Activated naive CD8-positive, alpha-beta T cell (primary cell): ENCODE measurements at regions not wholly inside any gene's neighbourhood (a gene's known extent, or its start where the extent isn't known, plus 50 kb on each side); places are given as distances from the start of the nearest gene placed in this dataset.
"Not testable (repeated sequence)": the region's sequence is repeated elsewhere in the genome, so short reads cannot be mapped to it uniquely, and the experiment has no call there.

ENCODE experiments used
- H3K27ac Mint-ChIP-seq: one replicate; pipeline ENCODE4 v1.8.0; 2021; ENCODE audit warnings: mixed read lengths
- H3K27me3 Mint-ChIP-seq: one replicate; pipeline ENCODE4 v1.8.0; 2021; ENCODE audit warnings: mixed read lengths
- H3K36me3 Mint-ChIP-seq: one replicate; pipeline ENCODE4 v1.8.0; 2021; ENCODE audit warnings: mixed read lengths
- H3K4me1 Mint-ChIP-seq: one replicate; pipeline ENCODE4 v1.8.0; 2021; ENCODE audit warnings: low read depth, mixed read lengths
- H3K4me3 Mint-ChIP-seq: one replicate; pipeline ENCODE4 v1.8.0; 2021; ENCODE audit warnings: mild to moderate bottlenecking, mixed read lengths
- H3K9me3 Mint-ChIP-seq: one replicate; pipeline ENCODE4 v1.8.0; 2021; ENCODE audit warnings: low read depth, mixed read lengths

GRCh38 chr4:171432536-171432935 lies 380.7 kb upstream of the GALNTL6 start:
- Mint-ChIP-seq H3K36me3 (no peaks in the 10 kb centered on the region), H3K27ac (no peak overlapping the region), H3K4me1 (no peaks in the 10 kb centered on the region), H3K27me3 (no peaks in the 10 kb centered on the region), H3K4me3 (no peak overlapping the region), H3K9me3 (peaks cover 4% of the 10 kb centered on the region)

DNA sequence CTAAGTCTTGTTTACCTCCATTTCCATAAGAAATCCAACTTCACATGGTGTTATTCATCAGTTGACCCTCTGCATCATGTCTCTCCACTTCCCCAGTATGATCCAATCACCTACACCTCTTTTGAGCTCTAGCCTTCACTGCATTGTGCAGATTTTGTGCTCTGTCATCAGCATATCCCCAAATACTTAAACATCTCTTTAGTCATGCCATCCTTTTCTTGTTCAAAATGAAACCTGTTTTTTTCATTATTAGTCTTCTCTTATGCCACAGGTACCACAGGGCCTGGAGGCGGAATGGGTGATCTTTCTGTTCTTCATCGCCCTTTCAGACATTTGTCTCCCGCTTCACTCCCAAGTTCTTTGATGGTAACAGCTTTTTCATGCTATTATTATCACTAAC lies 382.7 kb upstream of the GALNTL6 start:
- H3K27ac Mint-ChIP-seq: no peak overlapping the region
- no peaks in the 10 kb centered on the region for H3K4me1 Mint-ChIP-seq
- H3K9me3 Mint-ChIP-seq: peaks cover 4% of the 10 kb centered on the region
- H3K36me3 Mint-ChIP-seq: no peaks in the 10 kb centered on the region
- H3K4me3 Mint-ChIP-seq: no peak overlapping the region
- no peaks in the 10 kb centered on the region for H3K27me3 Mint-ChIP-seq

DNA sequence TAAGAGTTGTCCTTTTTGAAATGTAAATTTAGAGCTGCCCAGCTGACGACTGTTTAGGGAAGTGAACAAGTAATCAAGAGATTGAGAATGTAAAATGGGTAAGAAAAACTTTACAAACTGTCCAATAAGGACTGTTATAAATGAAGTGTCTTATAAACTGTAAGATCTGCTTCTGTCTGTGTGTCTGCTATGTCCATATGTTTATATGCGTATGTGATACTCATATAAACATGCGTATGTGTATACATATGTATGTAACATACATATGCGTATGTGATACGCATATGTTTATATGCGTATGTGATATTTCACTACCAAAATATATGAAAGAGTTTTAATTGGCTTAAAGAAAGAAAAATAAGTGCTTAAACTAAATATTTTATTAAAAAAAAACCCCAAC lies 416.0 kb upstream of the GALNTL6 start:
- no peaks in the 10 kb centered on the region for H3K27me3 Mint-ChIP-seq
- no peak overlapping the region for H3K27ac Mint-ChIP-seq
- no peaks in the 10 kb centered on the region for H3K36me3 Mint-ChIP-seq
- H3K4me3 Mint-ChIP-seq: no peak overlapping the region
- H3K9me3 Mint-ChIP-seq: peaks cover 13% of the 10 kb centered on the region
- H3K4me1 Mint-ChIP-seq: no peaks in the 10 kb centered on the region

GRCh38 chr4:171390626-171391025 lies 422.6 kb upstream of the GALNTL6 start:
- no peaks in the 10 kb centered on the region for H3K36me3 Mint-ChIP-seq
- no peaks in the 10 kb centered on the region for H3K4me1 Mint-ChIP-seq
- no peaks in the 10 kb centered on the region for H3K27me3 Mint-ChIP-seq
- no peak overlapping the region for H3K4me3 Mint-ChIP-seq
- no peak overlapping the region for H3K27ac Mint-ChIP-seq
- peaks cover 14% of the 10 kb centered on the region for H3K9me3 Mint-ChIP-seq

DNA sequence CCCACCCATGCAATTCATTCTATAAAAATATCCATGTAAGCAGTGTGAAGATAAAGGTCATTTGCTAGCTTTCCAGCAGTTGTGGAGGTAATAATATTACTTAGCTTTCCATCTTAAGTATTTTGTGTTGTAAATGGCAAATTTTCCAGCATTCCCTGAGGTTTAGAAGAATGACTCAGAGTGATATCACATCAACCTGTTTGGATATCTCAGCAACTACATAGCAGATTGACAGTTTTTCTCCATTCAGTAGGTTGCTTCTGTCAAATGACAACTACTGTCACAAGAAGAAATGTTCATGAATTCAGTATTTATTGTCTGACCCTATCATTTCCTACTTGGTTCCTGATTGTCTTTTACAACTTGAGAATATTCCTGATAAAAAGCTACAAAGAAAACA lies 434.9 kb upstream of the GALNTL6 start:
- Mint-ChIP-seq H3K9me3 (no peaks in the 10 kb centered on the region), H3K4me3 (no peak overlapping the region), H3K27me3 (no peaks in the 10 kb centered on the region), H3K27ac (no peak overlapping the region), H3K4me1 (no peaks in the 10 kb centered on the region), H3K36me3 (no peaks in the 10 kb centered on the region)

GRCh38 chr4:171376724-171377123 lies 436.5 kb upstream of the GALNTL6 start:
- Mint-ChIP-seq H3K9me3 (no peaks in the 10 kb centered on the region), H3K4me3 (no peak overlapping the region), H3K27me3 (no peaks in the 10 kb centered on the region), H3K36me3 (no peaks in the 10 kb centered on the region), H3K4me1 (no peaks in the 10 kb centered on the region), H3K27ac (no peak overlapping the region)

DNA sequence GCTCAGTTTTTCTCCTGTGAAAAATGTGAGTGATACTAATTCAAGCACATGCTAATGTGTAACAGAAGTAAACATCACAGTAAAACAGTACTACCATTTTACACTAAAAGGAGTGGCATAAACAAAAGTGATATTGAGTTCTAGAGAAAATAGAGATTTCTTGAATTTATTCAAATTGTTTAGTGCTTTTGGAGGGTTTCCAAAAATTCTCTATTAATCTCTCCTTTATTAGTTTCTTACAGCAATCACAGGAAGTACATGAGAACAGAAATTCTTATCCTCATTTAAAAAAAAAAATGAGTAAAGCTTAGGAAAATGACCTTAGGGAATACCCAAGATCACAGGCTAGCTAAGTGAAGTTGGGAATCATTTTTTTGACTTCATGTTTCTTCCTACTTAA lies 459.7 kb upstream of the GALNTL6 start:
- Mint-ChIP-seq H3K27ac (no peak overlapping the region), H3K27me3 (no peaks in the 10 kb centered on the region), H3K36me3 (no peaks in the 10 kb centered on the region), H3K9me3 (no peaks in the 10 kb centered on the region), H3K4me3 (no peak overlapping the region), H3K4me1 (no peaks in the 10 kb centered on the region)

GRCh38 chr4:171348090-171348489 lies 465.1 kb upstream of the GALNTL6 start:
- Mint-ChIP-seq H3K9me3 (no peaks in the 10 kb centered on the region), H3K4me1 (no peaks in the 10 kb centered on the region), H3K27me3 (no peaks in the 10 kb centered on the region), H3K27ac (no peak overlapping the region), H3K4me3 (no peak overlapping the region), H3K36me3 (no peaks in the 10 kb centered on the region)

DNA sequence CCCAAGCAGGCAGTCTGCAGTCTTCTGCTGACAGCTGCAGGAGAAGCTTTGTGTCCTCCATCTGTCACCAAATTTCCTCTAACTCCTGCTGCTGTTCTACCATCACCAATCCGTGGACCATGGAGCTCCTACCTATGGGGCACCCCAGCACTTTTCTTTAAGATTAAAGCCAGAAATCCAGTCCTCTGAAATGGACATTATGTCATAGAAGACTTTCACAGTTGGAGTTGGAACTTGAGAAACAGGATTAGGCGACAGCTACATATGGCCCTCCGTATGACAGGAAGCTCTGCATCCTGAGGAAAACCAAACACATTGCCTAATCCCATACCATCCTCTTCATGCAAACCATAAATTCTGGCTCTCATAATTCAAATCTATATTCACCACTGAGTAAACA lies 470.6 kb upstream of the GALNTL6 start:
- Mint-ChIP-seq H3K9me3 (no peaks in the 10 kb centered on the region), H3K27ac (no peak overlapping the region), H3K27me3 (no peaks in the 10 kb centered on the region), H3K4me1 (no peaks in the 10 kb centered on the region), H3K36me3 (no peaks in the 10 kb centered on the region), H3K4me3 (no peak overlapping the region)

- H3K36me3 Mint-ChIP-seq: no peaks in the 10 kb centered on the region
- H3K27ac Mint-ChIP-seq: no peak overlapping the region
- no peaks in the 10 kb centered on the region for H3K27me3 Mint-ChIP-seq
- no peaks in the 10 kb centered on the region for H3K4me1 Mint-ChIP-seq
- no peak overlapping the region for H3K4me3 Mint-ChIP-seq
- H3K9me3 Mint-ChIP-seq: no peaks in the 10 kb centered on the region
These were observed 472.9 kb upstream of the GALNTL6 start for GRCh38 chr4:171340258-171340657.

- Mint-ChIP-seq H3K4me1 (no peaks in the 10 kb centered on the region), H3K9me3 (peaks cover 10% of the 10 kb centered on the region), H3K4me3 (no peak overlapping the region), H3K27me3 (no peaks in the 10 kb centered on the region), H3K36me3 (no peaks in the 10 kb centered on the region), H3K27ac (no peak overlapping the region)
These were observed 478.7 kb upstream of the GALNTL6 start for GRCh38 chr4:171334549-171334948.

GRCh38 chr4:171308661-171309060 lies 504.5 kb upstream of the GALNTL6 start:
- peaks cover 4% of the 10 kb centered on the region for H3K9me3 Mint-ChIP-seq
- H3K27ac Mint-ChIP-seq: no peak overlapping the region
- H3K4me1 Mint-ChIP-seq: no peaks in the 10 kb centered on the region
- H3K4me3 Mint-ChIP-seq: no peak overlapping the region
- H3K36me3 Mint-ChIP-seq: no peaks in the 10 kb centered on the region
- H3K27me3 Mint-ChIP-seq: no peaks in the 10 kb centered on the region

DNA sequence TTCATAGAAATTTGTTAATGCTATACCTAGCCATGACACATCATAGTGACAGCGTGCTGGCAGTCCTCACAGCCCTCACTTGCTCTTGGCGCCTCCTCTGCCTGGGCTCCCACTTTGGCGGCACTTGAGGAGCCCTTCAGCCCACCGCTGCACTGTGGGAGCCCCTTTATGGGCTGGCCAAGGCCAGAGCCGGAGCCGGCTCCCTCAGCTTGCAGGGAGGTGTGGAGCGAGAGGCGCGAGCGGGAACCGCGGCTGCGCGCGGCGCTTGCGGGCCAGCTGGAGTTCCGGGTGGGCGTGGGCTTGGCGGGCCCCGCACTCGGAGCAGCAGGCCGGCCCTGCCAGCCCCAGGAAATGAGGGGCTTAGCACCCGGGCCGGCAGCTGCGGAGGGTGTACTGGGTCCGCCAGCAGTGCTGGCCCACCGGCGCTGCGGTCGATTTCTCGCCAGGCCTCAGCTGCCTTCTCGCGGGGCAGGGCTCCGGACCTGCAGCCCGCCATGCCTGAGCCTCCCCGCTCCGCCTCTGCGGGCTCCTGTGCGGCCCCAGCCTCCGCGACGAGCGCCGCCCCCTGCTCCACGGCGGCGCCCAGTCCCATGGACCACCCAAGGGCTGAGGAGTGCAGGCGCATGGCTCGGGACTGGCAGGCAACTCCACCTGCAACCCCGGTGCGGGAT lies 515.0 kb upstream of the GALNTL6 start:
- not testable (repeated sequence) for H3K27ac Mint-ChIP-seq, H3K4me1 Mint-ChIP-seq, H3K27me3 Mint-ChIP-seq, H3K4me3 Mint-ChIP-seq, H3K36me3 Mint-ChIP-seq, H3K9me3 Mint-ChIP-seq

GRCh38 chr4:171288816-171289432 lies 524.3 kb upstream of the GALNTL6 start:
- H3K4me1 Mint-ChIP-seq: no peaks in the 10 kb centered on the region
- H3K36me3 Mint-ChIP-seq: no peaks in the 10 kb centered on the region
- H3K9me3 Mint-ChIP-seq: peaks cover 4% of the 10 kb centered on the region
- H3K27me3 Mint-ChIP-seq: no peaks in the 10 kb centered on the region
- no peak overlapping the region for H3K27ac Mint-ChIP-seq
- H3K4me3 Mint-ChIP-seq: no peak overlapping the region

GRCh38 chr4:171281359-171281758 lies 531.8 kb upstream of the GALNTL6 start:
- H3K9me3 Mint-ChIP-seq: peaks cover 3% of the 10 kb centered on the region
- H3K4me3 Mint-ChIP-seq: no peak overlapping the region
- no peaks in the 10 kb centered on the region for H3K4me1 Mint-ChIP-seq
- no peak overlapping the region for H3K27ac Mint-ChIP-seq
- H3K36me3 Mint-ChIP-seq: no peaks in the 10 kb centered on the region
- H3K27me3 Mint-ChIP-seq: no peaks in the 10 kb centered on the region

- Mint-ChIP-seq H3K27me3 (no peaks in the 10 kb centered on the region), H3K4me1 (no peaks in the 10 kb centered on the region), H3K9me3 (peaks cover 3% of the 10 kb centered on the region), H3K27ac (no peak overlapping the region), H3K36me3 (no peaks in the 10 kb centered on the region), H3K4me3 (no peak overlapping the region)
These were observed 534.1 kb upstream of the GALNTL6 start for GRCh38 chr4:171279131-171279530.
